C4-2B (cell line): ENCODE measurements at regions not wholly inside any gene's neighbourhood (a gene's known extent, or its start where the extent isn't known, plus 50 kb on each side); places are given as distances from the start of the nearest gene placed in this dataset.

ENCODE experiments used
- H3K27ac ChIP-seq: fragments of 450-650 bp; 2 replicates; pipeline ENCODE4 v1.5.1; 2017
- CTCF ChIP-seq: fragments of 450-650 bp; conservative IDR thresholded peaks from 2 replicates; pipeline ENCODE4 v1.5.1; 2017; ENCODE audit warnings: mild to moderate bottlenecking
- ZFX ChIP-seq: fragments of 450-650 bp; IDR thresholded peaks from 2 replicates; pipeline ENCODE4 v1.6.1; 2017

GRCh38 chr3:72129501-72130094, 344.6 kb upstream of the PROK2 start:
- no peak for TF ChIP-seq CTCF
- TF ChIP-seq ZFX, result no peak
- H3K27ac ChIP-seq, result peak overlapping the region; percentile 56; the same call in 1 of the 2 replicates

GRCh38 chr3:72128921-72129320, 344.0 kb upstream of the PROK2 start:
- peak overlapping the region; percentile 56 for H3K27ac ChIP-seq

DNA sequence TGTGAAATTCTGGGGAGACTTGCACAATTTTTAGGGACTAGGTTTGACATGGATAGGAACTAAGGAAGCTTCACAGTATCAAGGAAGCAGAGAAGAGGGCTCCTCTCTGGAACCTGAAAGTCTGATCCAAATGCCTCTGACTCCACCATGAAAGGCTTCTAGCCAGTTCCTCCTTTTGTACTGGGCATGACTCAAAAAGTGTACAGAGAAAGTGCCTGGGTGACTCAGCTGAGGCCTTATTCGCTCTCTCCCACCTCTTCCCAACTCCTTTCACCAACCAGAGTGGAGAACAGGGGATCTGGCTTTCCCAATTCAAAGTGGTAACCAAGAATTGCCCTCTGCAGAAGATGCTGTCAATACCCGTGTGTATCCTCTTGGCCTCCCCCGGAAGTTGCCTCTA, 342.9 kb upstream of the PROK2 start:
- H3K27ac ChIP-seq, result no peak overlapping the region
- TF ChIP-seq ZFX, result no peak
- no peak for TF ChIP-seq CTCF

More at GRCh38 chr3:72128921-72129320, 344.0 kb upstream of the PROK2 start:
- TF ChIP-seq CTCF (no peak), ZFX (no peak)

- TF ChIP-seq ZFX, result no peak
- no peak overlapping the region for H3K27ac ChIP-seq
These were observed 342.3 kb upstream of the PROK2 start for GRCh38 chr3:72127224-72127612.

- H3K27ac ChIP-seq, result no peak overlapping the region
These were observed 341.7 kb upstream of the PROK2 start for GRCh38 chr3:72126441-72127223.

GRCh38 chr3:72123908-72124441, 339.0 kb upstream of the PROK2 start:
- no peak overlapping the region; the same call in 1 of the 2 replicates for H3K27ac ChIP-seq
- TF ChIP-seq CTCF, result no peak
- TF ChIP-seq ZFX, result no peak

More at GRCh38 chr3:72126441-72127223, 341.7 kb upstream of the PROK2 start:
- TF ChIP-seq CTCF, result no peak
- TF ChIP-seq ZFX, result no peak

GRCh38 chr3:72120806-72121778, 336.1 kb upstream of the PROK2 start:
- no peak for TF ChIP-seq CTCF
- no peak for TF ChIP-seq ZFX
- H3K27ac ChIP-seq, result no peak overlapping the region
